GM18858 (cell line): ENCODE measurements at regions not wholly inside any gene's neighbourhood (a gene's known extent, or its start where the extent isn't known, plus 50 kb on each side); places are given as distances from the start of the nearest gene placed in this dataset.
"Not testable (repeated sequence)": the region's sequence is repeated elsewhere in the genome, so short reads cannot be mapped to it uniquely, and the experiment has no call there.

Experiments used
- ATAC-seq: cut with Tn5 transposase; IDR thresholded peaks from one replicate; pipeline ENCODE4 v1.9.1; 2021; ENCODE audit not compliant: unreplicated experiment

GRCh38 chr5:82719368-82719767 lies 357.8 kb downstream of the TMEM167A start:
- peak; percentile 91 for ATAC-seq

GRCh38 chr5:82717738-82718137 lies 359.5 kb downstream of the TMEM167A start:
- no peak for ATAC-seq

- ATAC-seq, result not testable (repeated sequence)
Measured at GRCh38 chr5:82714732-82715131, 362.5 kb downstream of the TMEM167A start.

DNA sequence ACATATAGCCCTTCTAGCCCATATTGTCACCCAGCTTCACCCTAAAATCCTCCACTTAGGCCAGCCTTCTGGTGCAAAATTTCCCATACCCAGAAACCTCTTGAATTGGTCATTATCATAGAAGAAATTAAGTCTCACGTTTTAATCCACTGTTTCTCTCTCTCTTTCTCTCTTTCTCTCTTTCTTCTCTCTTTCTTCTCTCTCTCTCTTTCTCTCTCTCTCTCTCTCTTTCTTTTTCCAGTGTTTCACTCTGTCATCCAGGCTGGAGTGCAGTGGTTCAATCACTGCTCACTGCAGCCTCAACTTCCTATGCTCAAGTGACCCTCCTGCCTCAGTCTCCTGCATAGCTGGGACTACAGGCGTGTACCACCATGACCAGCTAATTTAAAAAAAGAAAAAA lies 363.4 kb downstream of the TMEM167A start:
- ATAC-seq, result no peak

- no peak for ATAC-seq
Measured at GRCh38 chr5:82707741-82708140, 369.5 kb downstream of the TMEM167A start.

GRCh38 chr5:82704381-82704780 lies 372.8 kb downstream of the TMEM167A start:
- ATAC-seq, result no peak

DNA sequence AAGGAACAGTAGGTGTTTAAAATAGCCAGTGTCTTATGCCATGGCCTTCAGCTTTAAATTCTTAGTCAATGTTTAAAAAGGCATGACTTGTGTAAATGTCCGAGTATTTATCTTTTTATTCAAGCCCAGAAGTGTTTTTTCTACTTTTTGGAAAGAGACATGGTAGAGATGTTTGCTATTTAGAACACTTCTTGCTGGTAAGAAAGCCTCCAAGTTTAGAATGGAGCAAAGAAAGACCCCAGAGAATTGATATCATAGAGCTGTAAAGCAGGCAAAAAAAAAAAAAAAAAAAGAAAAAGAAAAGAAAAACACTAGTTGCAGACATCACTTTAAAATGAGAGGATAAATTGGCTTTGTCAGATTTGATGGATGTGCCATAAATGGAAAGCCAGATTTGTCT lies 375.1 kb downstream of the TMEM167A start:
- ATAC-seq, result no peak

GRCh38 chr5:82699737-82700136 lies 377.5 kb downstream of the TMEM167A start:
- ATAC-seq, result no peak

DNA sequence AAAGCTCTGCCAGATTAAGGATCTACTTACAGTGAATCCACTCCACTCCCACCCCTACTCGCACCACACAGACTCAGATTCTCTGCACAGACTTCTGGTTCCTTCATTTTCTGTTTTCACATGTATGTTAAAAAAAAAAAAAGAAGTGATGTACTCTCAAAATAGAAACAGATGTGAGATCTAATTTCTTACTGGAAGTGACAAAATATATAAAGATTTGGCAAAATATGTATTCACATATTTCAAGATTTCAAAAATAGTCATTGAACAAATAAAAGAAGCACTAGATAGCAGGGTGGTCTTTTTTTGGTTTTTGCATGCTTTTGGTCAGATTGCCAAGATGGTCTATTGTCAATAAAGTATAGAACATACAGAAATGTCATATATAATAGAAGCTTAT lies 379.2 kb downstream of the TMEM167A start:
- ATAC-seq, result no peak

GRCh38 chr5:82694711-82695285 lies 382.4 kb downstream of the TMEM167A start:
- no peak for ATAC-seq

- no peak for ATAC-seq
Measured at GRCh38 chr5:82692826-82693225, 384.4 kb downstream of the TMEM167A start.

DNA sequence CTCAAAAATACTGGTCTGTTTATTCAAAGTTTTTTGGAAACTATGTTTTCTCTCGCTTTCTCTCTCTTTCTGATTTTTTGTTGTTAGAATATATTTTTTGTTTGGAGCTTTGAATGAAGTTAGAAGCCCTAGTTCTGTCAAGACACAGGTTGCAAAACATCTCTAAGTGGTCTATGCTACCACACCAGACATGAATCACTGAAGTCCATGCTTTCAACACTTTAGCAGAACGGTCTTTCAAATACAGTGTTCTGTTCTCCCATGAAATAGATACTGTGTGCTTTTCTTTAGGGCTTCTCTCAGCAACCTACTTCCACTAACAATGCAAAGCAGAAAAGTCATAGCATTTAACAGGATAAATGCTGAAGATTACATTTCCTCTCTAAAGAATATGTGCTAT lies 392.5 kb downstream of the TMEM167A start:
- no peak for ATAC-seq

GRCh38 chr5:82684165-82684564 lies 393.0 kb downstream of the TMEM167A start:
- ATAC-seq, result no peak

GRCh38 chr5:82679660-82680059 lies 397.5 kb downstream of the TMEM167A start:
- ATAC-seq, result no peak

GRCh38 chr5:82676661-82677060 lies 398.5 kb upstream of the RPS23 start:
- ATAC-seq, result peak; percentile 79

DNA sequence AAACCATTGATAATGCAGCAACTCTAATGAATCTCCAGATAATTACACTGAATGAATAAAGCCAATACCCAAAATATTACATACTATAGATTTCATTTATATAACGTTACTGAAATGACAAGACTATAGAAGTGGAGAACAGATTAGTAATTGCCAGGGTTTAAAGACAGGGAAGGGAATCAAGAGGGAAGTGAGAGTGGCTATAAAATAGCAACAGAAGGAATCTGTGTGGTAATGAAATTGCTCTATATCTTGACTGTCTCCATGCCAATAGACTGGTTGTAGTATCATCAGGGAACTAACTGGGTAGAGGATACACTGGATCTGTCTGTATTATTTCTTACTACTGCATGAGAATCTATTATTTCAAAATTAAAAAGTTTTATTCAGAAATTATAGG lies 396.5 kb upstream of the RPS23 start:
- no peak for ATAC-seq

DNA sequence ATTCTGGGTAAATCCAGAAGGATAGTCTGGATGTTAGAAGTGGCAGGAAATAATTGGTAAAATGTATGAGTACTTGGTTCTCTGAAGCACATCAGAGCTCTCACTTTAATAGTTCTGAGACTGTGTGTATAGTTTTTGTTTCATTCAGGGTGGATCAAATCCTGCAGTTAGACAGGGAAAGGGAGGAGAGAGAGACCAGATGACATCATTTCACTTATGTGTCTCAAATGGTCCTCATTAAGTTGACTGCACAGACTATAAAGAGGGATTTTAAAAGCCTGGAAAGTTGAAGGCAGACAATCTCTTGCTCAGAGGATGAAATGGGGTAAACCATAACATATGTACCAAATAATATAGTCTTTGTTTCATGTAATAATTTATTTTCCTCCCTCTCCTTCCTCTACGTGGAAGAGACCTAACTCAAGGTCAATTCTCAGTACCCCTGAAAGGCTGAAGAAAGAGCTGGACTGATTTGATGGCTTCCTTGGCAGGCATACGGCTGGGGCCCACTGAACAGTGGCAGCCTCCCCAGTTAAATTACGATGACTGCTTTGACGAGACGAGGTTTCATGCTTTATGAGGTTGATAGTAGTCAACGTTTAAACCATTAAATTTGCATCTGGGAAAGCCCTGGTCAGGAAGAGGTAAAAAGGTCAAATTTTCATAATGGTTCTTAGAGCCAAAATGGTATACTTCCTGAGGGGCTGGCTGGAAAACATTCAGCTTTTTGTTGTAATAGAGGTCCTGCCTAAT lies 395.1 kb upstream of the RPS23 start:
- no peak for ATAC-seq

DNA sequence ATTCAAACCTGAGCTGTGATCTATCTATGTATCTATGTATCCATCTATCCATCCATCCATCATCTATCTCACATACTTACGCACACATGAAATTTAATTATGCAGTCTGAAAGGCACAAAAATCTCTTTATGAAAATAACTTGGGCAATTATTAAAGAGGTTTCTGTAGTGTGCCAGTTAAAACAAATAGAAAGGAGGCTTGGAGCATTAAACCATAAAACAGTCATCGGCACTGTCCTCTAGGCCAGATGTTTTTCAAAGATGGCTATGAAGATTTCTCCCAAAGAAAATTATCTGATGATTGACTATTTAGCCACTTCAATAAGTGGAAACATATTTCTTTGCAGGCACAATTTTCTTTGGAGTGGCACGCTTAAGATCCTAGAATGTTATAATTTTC lies 392.5 kb upstream of the RPS23 start:
- no peak for ATAC-seq

DNA sequence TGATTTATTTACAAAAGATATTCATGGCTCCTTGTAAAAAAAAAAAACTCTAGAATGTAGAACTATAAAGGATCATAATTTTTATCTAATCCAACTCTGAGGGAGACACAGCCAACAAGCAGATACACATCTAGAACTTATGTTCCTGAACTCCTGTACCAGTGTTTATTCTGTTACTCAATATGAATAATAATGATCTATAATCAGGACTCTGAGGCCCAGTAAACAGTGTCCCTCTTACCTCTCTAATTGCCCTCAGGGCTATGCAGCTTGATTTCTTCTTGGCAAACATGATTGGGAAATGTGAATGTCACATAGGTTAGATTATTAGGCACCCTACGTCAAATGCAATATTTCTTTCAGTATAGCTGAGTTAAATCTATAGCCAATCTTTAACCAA lies 391.6 kb upstream of the RPS23 start:
- no peak for ATAC-seq

GRCh38 chr5:82666312-82666711 lies 388.2 kb upstream of the RPS23 start:
- no peak for ATAC-seq

- no peak for ATAC-seq
Measured at GRCh38 chr5:82664732-82665131, 386.6 kb upstream of the RPS23 start.

DNA sequence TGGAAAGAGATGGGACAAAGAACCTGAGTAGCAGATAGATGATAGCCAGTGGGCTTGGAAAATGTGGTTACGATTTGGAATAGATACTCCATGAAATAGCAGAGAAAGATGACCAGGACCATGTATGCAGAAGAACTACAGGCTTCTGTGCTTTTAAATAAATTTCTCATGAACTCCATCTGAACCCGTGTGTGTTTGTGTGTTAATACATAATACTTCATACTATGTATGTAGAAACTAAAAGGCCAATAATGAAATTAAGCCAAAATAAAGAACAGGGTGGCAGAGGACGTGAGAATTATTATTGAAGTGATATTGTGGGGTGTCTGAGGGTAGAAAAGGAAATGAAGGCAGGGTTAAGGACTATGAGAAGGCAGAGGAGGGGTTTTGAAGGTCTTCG lies 385.1 kb upstream of the RPS23 start:
- ATAC-seq, result no peak

DNA sequence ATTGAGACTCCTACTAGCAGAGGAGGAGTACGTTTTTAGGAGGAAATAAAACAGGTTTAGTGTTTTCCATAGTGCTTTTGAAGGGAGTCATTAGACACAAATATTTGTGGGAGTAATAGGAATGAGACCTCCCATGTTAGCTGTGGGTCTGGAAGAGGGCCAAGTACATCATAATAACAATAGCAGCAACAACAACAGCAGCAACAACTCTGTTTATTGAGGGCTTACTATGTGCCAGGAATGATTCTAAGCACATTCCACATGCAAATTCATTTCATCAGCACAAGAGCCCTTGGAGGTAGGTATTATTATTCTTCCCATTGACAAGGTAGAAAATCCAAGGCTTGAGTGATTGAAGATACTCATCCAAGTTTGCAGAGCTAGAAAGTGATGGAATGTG lies 384.2 kb upstream of the RPS23 start:
- ATAC-seq, result no peak
